HEK293 (cell line): ENCODE measurements at regions not wholly inside any gene's neighbourhood (a gene's known extent, or its start where the extent isn't known, plus 50 kb on each side); places are given as distances from the start of the nearest gene placed in this dataset.

Source experiments
- CTCF ChIA-PET: fragments of 350-600 bp; formaldehyde crosslinking; extraction: SDS; loops from one replicate; lab custom pipeline; 2021; ENCODE audit warnings: antibody characterized with exemption; lab: Yijun Ruan, JAX
- POLR2A ChIA-PET: fragments of 300-600 bp; formaldehyde crosslinking; extraction: SDS; loops from one replicate; lab custom pipeline; 2020; ENCODE audit warnings: antibody characterized with exemption, inconsistent platforms; lab: Yijun Ruan, JAX
- H3K27ac ChIP-seq: fragments of 200-500 bp; sonication (Bioruptor generic); 2 replicates; pipeline ENCODE4 v1.5.1; 2014; ENCODE audit warnings: low read depth, low read length, control low read depth, inconsistent platforms; ENCODE audit errors: extremely low read depth
- H3K36me3 ChIP-seq, 2 experiments: fragments of 200-500 bp in 1 of 2; sonication (Bioruptor generic) in 1 of 2; 1 replicate in 1 of 2; 2 replicates in 1 of 2; pipeline ENCODE4 v1.5.1; 2014 to 2017; ENCODE audit warnings: inconsistent platforms in 2 of 2, low read length in 2 of 2; ENCODE audit not compliant: control insufficient read depth in 2 of 2, insufficient read depth in 1 of 2
- H3K4me1 ChIP-seq: fragments of 200-500 bp; sonication (Bioruptor generic); 2 replicates; pipeline ENCODE4 v1.5.1; 2014; ENCODE audit warnings: mild to moderate bottlenecking, low read length, inconsistent platforms; ENCODE audit not compliant: control insufficient read depth, insufficient read depth
- H3K4me3 ChIP-seq: 2 replicates; pipeline ENCODE4 v1.5.1; 2011; ENCODE audit warnings: low read depth, mild to moderate bottlenecking, control low read depth, low read length, moderate library complexity
- H3K9me3 ChIP-seq: fragments of 200-500 bp; sonication (Bioruptor generic); 2 replicates; pipeline ENCODE4 v1.5.1; 2014; ENCODE audit warnings: low read depth, low read length, inconsistent platforms; ENCODE audit not compliant: control insufficient read depth, insufficient read depth
- EGR2 ChIP-seq: fragments of 450-650 bp; formaldehyde crosslinking; IDR thresholded peaks from 2 replicates; pipeline ENCODE4 v1.5.1; 2016; ENCODE audit warnings: low read depth, missing biosample characterization, missing genetic modification characterization
- FEZF1 ChIP-seq: fragments of 450-650 bp; formaldehyde crosslinking; IDR thresholded peaks from 2 replicates; pipeline ENCODE4 v1.5.1; 2016; ENCODE audit warnings: missing biosample characterization, missing genetic modification characterization
- GLIS1 ChIP-seq: fragments of 450-650 bp; formaldehyde crosslinking; IDR thresholded peaks from 2 replicates; pipeline ENCODE4 v1.5.1; 2016; ENCODE audit warnings: missing biosample characterization, missing genetic modification characterization
- HOXD13 ChIP-seq: sonication (generic); formaldehyde crosslinking; IDR thresholded peaks from 2 replicates; pipeline ENCODE4 v1.8.0; 2022; ENCODE audit warnings: missing genetic modification reagents, borderline replicate concordance
- ZBTB7A ChIP-seq: fragments of 450-650 bp; formaldehyde crosslinking; IDR thresholded peaks from 2 replicates; pipeline ENCODE4 v1.5.1; 2016; ENCODE audit warnings: low read depth, missing biosample characterization, missing genetic modification characterization
- ZFP41 ChIP-seq: fragments of 450-650 bp; formaldehyde crosslinking; IDR thresholded peaks from 2 replicates; pipeline ENCODE4 v1.5.1; 2016; ENCODE audit warnings: missing biosample characterization, missing genetic modification characterization, borderline replicate concordance
- ZFP69B ChIP-seq: fragments of 450-650 bp; formaldehyde crosslinking; IDR thresholded peaks from 2 replicates; pipeline ENCODE4 v1.5.1; 2016; ENCODE audit warnings: missing biosample characterization, missing genetic modification characterization
- ZNF132 ChIP-seq: fragments of 450-650 bp; formaldehyde crosslinking; IDR thresholded peaks from 2 replicates; pipeline ENCODE4 v1.5.1; 2017; ENCODE audit warnings: missing biosample characterization, missing genetic modification characterization, borderline replicate concordance
- ZNF155 ChIP-seq: fragments of 450-650 bp; formaldehyde crosslinking; IDR thresholded peaks from 2 replicates; pipeline ENCODE4 v1.5.1; 2016; ENCODE audit warnings: missing biosample characterization, missing genetic modification characterization
- ZNF391 ChIP-seq: fragments of 450-650 bp; formaldehyde crosslinking; IDR thresholded peaks from 2 replicates; pipeline ENCODE4 v1.5.1; 2016; ENCODE audit warnings: low read depth, missing biosample characterization, missing genetic modification characterization, borderline replicate concordance
- ZNF433 ChIP-seq: fragments of 450-650 bp; formaldehyde crosslinking; IDR thresholded peaks from 2 replicates; pipeline ENCODE4 v1.5.1; 2016; ENCODE audit warnings: missing biosample characterization, missing genetic modification characterization, low read depth
- ZNF473 ChIP-seq: fragments of 450-650 bp; formaldehyde crosslinking; IDR thresholded peaks from 2 replicates; pipeline ENCODE4 v1.5.1; 2017; ENCODE audit warnings: missing biosample characterization, missing genetic modification characterization
- ZNF510 ChIP-seq: fragments of 450-650 bp; formaldehyde crosslinking; IDR thresholded peaks from 2 replicates; pipeline ENCODE4 v1.5.1; 2018; ENCODE audit warnings: mild to moderate bottlenecking, missing genetic modification characterization, missing biosample characterization; ENCODE audit not compliant: insufficient replicate concordance
- ZNF548 ChIP-seq: fragments of 450-650 bp; formaldehyde crosslinking; IDR thresholded peaks from 2 replicates; pipeline ENCODE4 v1.5.1; 2016; ENCODE audit warnings: missing biosample characterization, missing genetic modification characterization
- ZNF561 ChIP-seq: fragments of 450-650 bp; IDR thresholded peaks from 2 replicates; pipeline ENCODE4 v1.5.1; 2018; ENCODE audit warnings: missing biosample characterization, missing genetic modification characterization, borderline replicate concordance
- ZNF626 ChIP-seq: fragments of 450-650 bp; sonication (Bioruptor Pico); formaldehyde crosslinking; IDR thresholded peaks from 2 replicates; pipeline ENCODE4 v1.5.1; 2018; ENCODE audit warnings: missing biosample characterization, missing genetic modification characterization, inconsistent platforms
- ZNF670 ChIP-seq: fragments of 450-650 bp; formaldehyde crosslinking; IDR thresholded peaks from 2 replicates; pipeline ENCODE4 v1.5.1; 2016; ENCODE audit warnings: missing biosample characterization, missing genetic modification characterization, low read depth
- ZNF768 ChIP-seq: fragments of 450-650 bp; formaldehyde crosslinking; IDR thresholded peaks from 2 replicates; pipeline ENCODE4 v1.5.1; 2018; ENCODE audit warnings: missing biosample characterization, mild to moderate bottlenecking, missing genetic modification characterization
- ZNF830 ChIP-seq: fragments of 450-650 bp; IDR thresholded peaks from 2 replicates; pipeline ENCODE4 v1.5.0; 2018; ENCODE audit warnings: missing biosample characterization, missing genetic modification characterization, low read depth, mild to moderate bottlenecking, moderate library complexity
- ZSCAN23 ChIP-seq: fragments of 450-650 bp; formaldehyde crosslinking; IDR thresholded peaks from 2 replicates; pipeline ENCODE4 v1.5.1; 2016; ENCODE audit warnings: missing biosample characterization, missing genetic modification characterization
- TF ChIP-seq, protein P1 (sequence below): fragments of 450-650 bp; formaldehyde crosslinking; IDR thresholded peaks from 2 replicates; pipeline ENCODE4 v1.5.1; 2016; ENCODE audit warnings: missing biosample characterization, missing genetic modification characterization
- TF ChIP-seq, protein P2 (sequence below): fragments of 450-650 bp; formaldehyde crosslinking; IDR thresholded peaks from 2 replicates; pipeline ENCODE4 v1.5.1; 2016; ENCODE audit warnings: missing biosample characterization, missing genetic modification characterization
- TF ChIP-seq, protein P3 (sequence below): fragments of 450-650 bp; formaldehyde crosslinking; optimal IDR thresholded peaks from 2 replicates; pipeline ENCODE3; 2016; ENCODE audit warnings: missing biosample characterization, mild to moderate bottlenecking, missing genetic modification characterization
- TF ChIP-seq, protein P4 (sequence below): fragments of 450-650 bp; formaldehyde crosslinking; IDR thresholded peaks from 2 replicates; pipeline ENCODE4 v1.5.1; 2016; ENCODE audit warnings: missing biosample characterization, missing genetic modification characterization
- TF ChIP-seq, protein P5 (sequence below): fragments of 450-650 bp; formaldehyde crosslinking; IDR thresholded peaks from 2 replicates; pipeline ENCODE4 v1.5.1; 2016; ENCODE audit warnings: missing biosample characterization, missing genetic modification characterization

DNA sequence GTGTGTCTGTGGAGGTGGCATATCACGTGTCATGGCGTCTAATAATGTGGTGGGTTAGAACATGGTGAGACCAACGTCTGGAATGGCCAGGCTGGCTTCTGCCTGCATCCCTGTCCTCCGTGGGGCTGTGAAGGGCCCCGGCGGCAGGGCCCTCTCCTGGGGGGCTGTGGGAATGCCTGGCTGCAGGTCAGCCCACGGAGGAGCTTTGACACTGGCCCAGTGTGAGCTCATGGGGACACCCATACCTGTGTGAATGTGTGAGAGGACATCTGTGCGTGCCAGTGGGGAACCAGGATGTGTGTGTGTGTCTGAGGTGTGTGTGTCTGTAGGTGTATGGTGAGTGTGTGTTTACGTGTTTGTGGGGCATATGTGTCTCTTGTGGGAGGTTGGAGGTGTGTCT is 300.1 kb downstream of the TEX29 start:
- Histone ChIP-seq H3K4me3 (no peak overlapping the region), H3K36me3 (no peaks in the 10 kb centered on the region), H3K9me3 (no peaks in the 10 kb centered on the region), H3K27ac (no peak overlapping the region), H3K4me1 (no peaks in the 10 kb centered on the region)
- POLR2A ChIA-PET: no interaction called here
- TF ChIP-seq, protein P1, sequence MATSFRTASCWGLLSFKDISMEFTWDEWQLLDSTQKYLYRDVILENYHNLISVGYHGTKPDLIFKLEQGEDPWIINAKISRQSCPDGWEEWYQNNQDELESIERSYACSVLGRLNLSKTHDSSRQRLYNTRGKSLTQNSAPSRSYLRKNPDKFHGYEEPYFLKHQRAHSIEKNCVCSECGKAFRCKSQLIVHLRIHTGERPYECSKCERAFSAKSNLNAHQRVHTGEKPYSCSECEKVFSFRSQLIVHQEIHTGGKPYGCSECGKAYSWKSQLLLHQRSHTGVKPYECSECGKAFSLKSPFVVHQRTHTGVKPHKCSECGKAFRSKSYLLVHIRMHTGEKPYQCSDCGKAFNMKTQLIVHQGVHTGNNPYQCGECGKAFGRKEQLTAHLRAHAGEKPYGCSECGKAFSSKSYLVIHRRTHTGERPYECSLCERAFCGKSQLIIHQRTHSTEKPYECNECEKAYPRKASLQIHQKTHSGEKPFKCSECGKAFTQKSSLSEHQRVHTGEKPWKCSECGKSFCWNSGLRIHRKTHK: no peak
- no peak for TF ChIP-seq ZSCAN23 (tag by site-specific recombination)
- no peak for TF ChIP-seq ZNF548 (tag by site-specific recombination)
- TF ChIP-seq, protein P2, sequence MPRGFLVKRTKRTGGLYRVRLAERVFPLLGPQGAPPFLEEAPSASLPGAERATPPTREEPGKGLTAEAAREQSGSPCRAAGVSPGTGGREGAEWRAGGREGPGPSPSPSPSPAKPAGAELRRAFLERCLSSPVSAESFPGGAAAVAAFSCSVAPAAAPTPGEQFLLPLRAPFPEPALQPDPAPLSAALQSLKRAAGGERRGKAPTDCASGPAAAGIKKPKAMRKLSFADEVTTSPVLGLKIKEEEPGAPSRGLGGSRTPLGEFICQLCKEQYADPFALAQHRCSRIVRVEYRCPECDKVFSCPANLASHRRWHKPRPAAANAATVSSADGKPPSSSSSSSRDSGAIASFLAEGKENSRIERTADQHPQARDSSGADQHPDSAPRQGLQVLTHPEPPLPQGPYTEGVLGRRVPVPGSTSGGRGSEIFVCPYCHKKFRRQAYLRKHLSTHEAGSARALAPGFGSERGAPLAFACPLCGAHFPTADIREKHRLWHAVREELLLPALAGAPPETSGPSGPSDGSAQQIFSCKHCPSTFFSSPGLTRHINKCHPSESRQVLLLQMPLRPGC: no peak
- TF ChIP-seq GLIS1 (tag by site-specific recombination): no peak
- TF ChIP-seq ZNF433 (tag by site-specific recombination): no peak
- TF ChIP-seq HOXD13: no peak
- TF ChIP-seq ZNF391 (tag by site-specific recombination): no peak
- CTCF ChIA-PET: no interaction called here

DNA sequence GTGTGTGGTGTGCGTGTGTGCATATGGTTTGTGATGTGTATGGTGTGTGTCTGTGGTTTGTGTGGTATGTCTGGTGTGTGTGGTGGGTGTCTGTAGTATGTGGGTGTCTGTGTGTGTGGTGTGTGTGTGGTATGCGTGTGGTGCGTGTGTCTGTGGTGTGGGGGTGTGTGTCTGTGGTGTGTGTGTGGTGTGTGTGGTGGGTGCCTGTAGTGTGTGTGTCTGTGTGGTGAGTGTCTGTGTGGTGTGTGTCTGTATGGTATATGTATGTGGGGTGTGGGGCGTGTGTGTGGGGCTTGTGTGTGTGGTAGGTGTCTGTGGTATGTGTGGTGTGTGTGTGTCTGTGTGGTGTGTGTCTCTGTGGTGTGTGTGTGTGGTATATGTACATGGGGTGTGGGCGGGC is 300.7 kb downstream of the TEX29 start:
- H3K27ac ChIP-seq: no peak overlapping the region
- ChIA-PET POLR2A (no interaction called here), CTCF (no interaction called here)
- H3K4me3 ChIP-seq: no peak overlapping the region
- no peaks in the 10 kb centered on the region for H3K4me1 ChIP-seq
- no peaks in the 10 kb centered on the region for H3K36me3 ChIP-seq
- H3K9me3 ChIP-seq: no peaks in the 10 kb centered on the region
- TF ChIP-seq, protein P2: no peak
- TF ChIP-seq ZNF626 (tag by site-specific recombination) (no peak), GLIS1 (tag by site-specific recombination) (no peak), ZNF561 (tag by site-specific recombination) (no peak), ZFP41 (tag by site-specific recombination) (no peak), FEZF1 (tag by site-specific recombination) (no peak), ZNF510 (tag by site-specific recombination) (no peak), ZFP69B (no peak), ZNF670 (tag by site-specific recombination) (0 out of 2 replicates have a peak, but pooled peaks have one; percentile 13), ZNF768 (tag by site-specific recombination) (no peak), ZNF830 (tag by site-specific recombination) (no peak), ZNF132 (tag by site-specific recombination) (no peak), ZBTB7A (tag by site-specific recombination) (no peak), ZNF155 (tag by site-specific recombination) (no peak), ZNF473 (tag by site-specific recombination) (0 out of 2 replicates have a peak, but pooled peaks have one; percentile 49), EGR2 (tag by site-specific recombination) (peak; percentile 48; the same call in 1 of the 2 replicates)
- TF ChIP-seq, protein P3, sequence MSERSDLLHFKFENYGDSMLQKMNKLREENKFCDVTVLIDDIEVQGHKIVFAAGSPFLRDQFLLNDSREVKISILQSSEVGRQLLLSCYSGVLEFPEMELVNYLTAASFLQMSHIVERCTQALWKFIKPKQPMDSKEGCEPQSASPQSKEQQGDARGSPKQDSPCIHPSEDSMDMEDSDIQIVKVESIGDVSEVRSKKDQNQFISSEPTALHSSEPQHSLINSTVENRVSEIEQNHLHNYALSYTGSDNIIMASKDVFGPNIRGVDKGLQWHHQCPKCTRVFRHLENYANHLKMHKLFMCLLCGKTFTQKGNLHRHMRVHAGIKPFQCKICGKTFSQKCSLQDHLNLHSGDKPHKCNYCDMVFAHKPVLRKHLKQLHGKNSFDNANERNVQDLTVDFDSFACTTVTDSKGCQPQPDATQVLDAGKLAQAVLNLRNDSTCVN (tag by site-specific recombination): no peak
- TF ChIP-seq, protein P4, sequence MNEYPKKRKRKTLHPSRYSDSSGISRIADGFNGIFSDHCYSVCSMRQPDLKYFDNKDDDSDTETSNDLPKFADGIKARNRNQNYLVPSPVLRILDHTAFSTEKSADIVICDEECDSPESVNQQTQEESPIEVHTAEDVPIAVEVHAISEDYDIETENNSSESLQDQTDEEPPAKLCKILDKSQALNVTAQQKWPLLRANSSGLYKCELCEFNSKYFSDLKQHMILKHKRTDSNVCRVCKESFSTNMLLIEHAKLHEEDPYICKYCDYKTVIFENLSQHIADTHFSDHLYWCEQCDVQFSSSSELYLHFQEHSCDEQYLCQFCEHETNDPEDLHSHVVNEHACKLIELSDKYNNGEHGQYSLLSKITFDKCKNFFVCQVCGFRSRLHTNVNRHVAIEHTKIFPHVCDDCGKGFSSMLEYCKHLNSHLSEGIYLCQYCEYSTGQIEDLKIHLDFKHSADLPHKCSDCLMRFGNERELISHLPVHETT: no peak
- TF ChIP-seq, protein P5, sequence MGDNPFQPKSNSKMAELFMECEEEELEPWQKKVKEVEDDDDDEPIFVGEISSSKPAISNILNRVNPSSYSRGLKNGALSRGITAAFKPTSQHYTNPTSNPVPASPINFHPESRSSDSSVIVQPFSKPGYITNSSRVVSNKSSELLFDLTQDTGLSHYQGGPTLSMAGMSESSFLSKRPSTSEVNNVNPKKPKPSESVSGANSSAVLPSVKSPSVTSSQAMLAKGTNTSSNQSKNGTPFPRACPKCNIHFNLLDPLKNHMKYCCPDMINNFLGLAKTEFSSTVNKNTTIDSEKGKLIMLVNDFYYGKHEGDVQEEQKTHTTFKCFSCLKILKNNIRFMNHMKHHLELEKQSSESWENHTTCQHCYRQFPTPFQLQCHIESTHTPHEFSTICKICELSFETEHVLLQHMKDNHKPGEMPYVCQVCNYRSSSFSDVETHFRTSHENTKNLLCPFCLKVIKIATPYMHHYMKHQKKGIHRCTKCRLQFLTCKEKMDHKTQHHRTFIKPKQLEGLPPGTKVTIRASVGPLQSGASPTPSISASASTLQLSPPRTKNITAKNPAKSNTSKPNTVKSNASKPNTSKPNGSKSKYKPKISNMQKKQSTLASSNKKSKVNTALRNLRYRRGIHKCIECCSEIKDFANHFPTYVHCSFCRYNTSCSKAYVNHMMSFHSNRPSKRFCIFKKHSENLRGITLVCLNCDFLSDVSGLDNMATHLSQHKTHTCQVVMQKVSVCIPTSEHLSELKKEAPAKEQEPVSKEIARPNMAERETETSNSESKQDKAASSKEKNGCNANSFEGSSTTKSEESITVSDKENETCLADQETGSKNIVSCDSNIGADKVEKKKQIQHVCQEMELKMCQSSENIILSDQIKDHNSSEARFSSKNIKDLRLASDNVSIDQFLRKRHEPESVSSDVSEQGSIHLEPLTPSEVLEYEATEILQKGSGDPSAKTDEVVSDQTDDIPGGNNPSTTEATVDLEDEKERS (tag by site-specific recombination): no peak
